Activated naive CD4-positive, alpha-beta T cell treated with anti-CD3 and anti-CD28 coated beads for 36 hours (primary cell): ENCODE measurements at regions not wholly inside any gene's neighbourhood (a gene's known extent, or its start where the extent isn't known, plus 50 kb on each side); places are given as distances from the start of the nearest gene placed in this dataset.

ENCODE experiments used
- CTCF ChIA-PET: fragments of 350-600 bp; sonication (Branson Sonifier 250); formaldehyde crosslinking; loops from one replicate; lab custom pipeline; 2021; ENCODE audit warnings: antibody characterized with exemption; lab: Charles Lee
- DNase-seq: peaks from one replicate; pipeline ENCODE4 v3.0.0-alpha.2; 2020
- H3K27ac Mint-ChIP-seq: one replicate; pipeline ENCODE4 v1.8.0; 2021; ENCODE audit warnings: mild to moderate bottlenecking, mixed read lengths
- H3K27me3 Mint-ChIP-seq: one replicate; pipeline ENCODE4 v1.8.0; 2021; ENCODE audit warnings: low read depth, mixed read lengths
- H3K36me3 Mint-ChIP-seq: one replicate; pipeline ENCODE4 v1.8.0; 2021; ENCODE audit warnings: low read depth, mixed read lengths
- H3K4me1 Mint-ChIP-seq: one replicate; pipeline ENCODE4 v1.8.0; 2021; ENCODE audit warnings: low read depth, mixed read lengths
- H3K4me3 Mint-ChIP-seq: one replicate; pipeline ENCODE4 v1.8.0; 2021; ENCODE audit warnings: mild to moderate bottlenecking, moderate library complexity, mixed read lengths
- H3K9me3 Mint-ChIP-seq: one replicate; pipeline ENCODE4 v1.8.0; 2021; ENCODE audit warnings: mixed read lengths
- intact Hi-C: fragments of 100-400 bp; cut with micrococcal nuclease; formaldehyde crosslinking; loops from one replicate; pipeline ENCODE4 v1.15.1; 2023

GRCh38 chr13:103306163-103306562, 239.9 kb upstream of the SLC10A2 start:
- no peaks in the 10 kb centered on the region for H3K36me3 Mint-ChIP-seq
- H3K9me3 Mint-ChIP-seq, result no peaks in the 10 kb centered on the region
- intact Hi-C loops, result no loop called here
- peaks cover 1% of the 10 kb centered on the region for H3K27me3 Mint-ChIP-seq
- no peak for DNase-seq
- CTCF ChIA-PET, result no interaction called here
- no peak overlapping the region for H3K27ac Mint-ChIP-seq
- H3K4me1 Mint-ChIP-seq, result no peaks in the 10 kb centered on the region
- no peak overlapping the region for H3K4me3 Mint-ChIP-seq

DNA sequence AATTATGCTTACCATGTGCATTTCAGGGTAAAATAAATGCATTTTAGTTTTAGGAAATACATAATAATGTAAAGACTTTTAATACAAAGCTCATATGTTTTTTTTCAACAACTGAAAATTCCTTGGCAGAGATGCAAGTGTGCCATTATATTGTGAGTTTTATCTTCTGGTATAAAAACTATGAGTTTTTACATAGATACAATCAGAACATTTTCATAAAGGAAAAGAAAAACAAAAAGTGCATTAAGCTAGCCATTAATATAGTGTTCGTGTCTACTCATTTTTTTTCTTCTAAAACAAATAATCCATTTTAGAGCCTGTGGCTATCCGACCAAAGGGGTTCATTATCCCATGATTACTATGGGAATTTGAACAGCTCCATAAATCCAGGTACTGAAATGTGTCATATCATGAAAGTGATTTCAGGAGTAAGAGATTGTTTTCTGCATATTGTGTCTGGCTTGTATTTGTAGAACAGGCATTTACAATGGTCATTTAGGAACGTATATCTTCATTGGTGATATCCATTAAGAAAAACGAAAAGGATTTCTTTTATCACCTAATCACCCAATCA, 236.9 kb upstream of the SLC10A2 start:
- Mint-ChIP-seq H3K36me3 (no peaks in the 10 kb centered on the region), H3K9me3 (peaks cover 2% of the 10 kb centered on the region), H3K27ac (no peak overlapping the region), H3K4me3 (no peak overlapping the region), H3K27me3 (no peaks in the 10 kb centered on the region), H3K4me1 (no peaks in the 10 kb centered on the region)
- intact Hi-C loops, result no loop called here
- CTCF ChIA-PET, result no interaction called here
- no peak for DNase-seq

DNA sequence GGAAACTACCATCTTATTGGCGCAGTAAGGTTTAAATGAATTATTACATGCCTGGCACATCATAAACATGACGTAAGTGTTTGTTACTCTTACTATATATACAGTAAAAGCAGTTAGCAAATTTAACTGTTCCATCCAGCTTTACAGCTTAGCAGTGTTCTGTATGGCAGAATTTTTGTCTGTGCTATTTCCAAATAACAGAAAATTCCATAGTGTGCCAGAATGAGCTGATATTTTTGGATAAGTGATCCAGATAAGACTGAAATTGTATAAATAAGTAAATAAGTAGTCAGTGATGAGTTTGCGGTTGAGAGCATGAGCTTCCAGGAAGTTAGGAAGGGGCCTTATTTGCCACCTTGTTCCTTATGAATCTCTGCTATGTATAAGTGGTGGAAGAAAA, 236.5 kb upstream of the SLC10A2 start:
- Mint-ChIP-seq H3K9me3 (peaks cover 2% of the 10 kb centered on the region), H3K4me3 (no peak overlapping the region), H3K4me1 (no peaks in the 10 kb centered on the region), H3K36me3 (no peaks in the 10 kb centered on the region), H3K27ac (no peak overlapping the region), H3K27me3 (no peaks in the 10 kb centered on the region)
- CTCF ChIA-PET, result no interaction called here
- intact Hi-C loops, result no loop called here
- no peak for DNase-seq

- no peaks in the 10 kb centered on the region for H3K27me3 Mint-ChIP-seq
- peaks cover 8% of the 10 kb centered on the region for H3K9me3 Mint-ChIP-seq
- intact Hi-C loops, result no loop called here
- H3K4me1 Mint-ChIP-seq, result no peaks in the 10 kb centered on the region
- CTCF ChIA-PET, result no interaction called here
- no peaks in the 10 kb centered on the region for H3K36me3 Mint-ChIP-seq
- H3K27ac Mint-ChIP-seq, result no peak overlapping the region
- DNase-seq, result no peak
- no peak overlapping the region for H3K4me3 Mint-ChIP-seq
Observed at GRCh38 chr13:103299079-103299478, 232.9 kb upstream of the SLC10A2 start.

GRCh38 chr13:103297083-103297482, 230.9 kb upstream of the SLC10A2 start:
- Mint-ChIP-seq H3K4me1 (no peaks in the 10 kb centered on the region), H3K9me3 (peaks cover 8% of the 10 kb centered on the region), H3K4me3 (no peak overlapping the region), H3K27ac (no peak overlapping the region), H3K36me3 (no peaks in the 10 kb centered on the region), H3K27me3 (no peaks in the 10 kb centered on the region)
- CTCF ChIA-PET, result no interaction called here
- no peak for DNase-seq
- intact Hi-C loops, result no loop called here

DNA sequence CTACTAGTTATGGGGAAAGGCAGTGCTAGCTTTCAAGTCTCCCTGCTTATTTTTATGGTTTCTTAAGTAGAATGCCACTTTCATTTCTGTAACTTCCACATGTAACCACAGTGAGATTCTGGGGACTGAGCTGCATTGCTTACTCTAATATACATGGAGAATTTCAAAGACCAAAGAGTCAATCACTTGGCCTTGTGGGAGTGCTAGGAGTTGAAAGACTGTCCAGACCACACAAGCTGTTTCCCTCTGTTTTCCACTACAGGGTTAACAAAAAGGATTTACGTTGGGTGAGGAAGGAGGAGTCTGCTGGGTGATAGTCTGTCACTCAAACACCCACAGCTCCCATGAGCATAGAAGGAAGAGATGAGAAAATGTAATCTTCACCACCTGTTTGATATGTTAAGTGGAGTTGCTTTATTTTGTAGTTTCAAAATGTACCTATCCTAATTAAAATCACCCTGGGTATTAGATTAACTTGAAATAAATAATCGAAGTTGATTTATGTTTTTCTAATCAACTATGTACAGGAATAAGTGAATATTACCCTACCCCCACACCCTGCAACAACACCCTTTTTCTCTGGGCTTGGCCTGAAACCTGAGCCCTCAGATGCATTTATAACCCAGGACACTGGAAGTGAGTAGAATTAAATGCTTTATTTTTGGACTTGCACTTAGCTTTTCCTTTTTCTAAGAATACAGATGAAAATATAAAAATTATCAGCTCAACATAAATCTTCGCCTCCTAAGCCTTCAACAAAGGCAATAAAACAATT, 225.8 kb upstream of the SLC10A2 start:
- CTCF ChIA-PET, result no interaction called here
- no peak overlapping the region for H3K27ac Mint-ChIP-seq
- H3K9me3 Mint-ChIP-seq, result peaks cover 3% of the 10 kb centered on the region

DNA sequence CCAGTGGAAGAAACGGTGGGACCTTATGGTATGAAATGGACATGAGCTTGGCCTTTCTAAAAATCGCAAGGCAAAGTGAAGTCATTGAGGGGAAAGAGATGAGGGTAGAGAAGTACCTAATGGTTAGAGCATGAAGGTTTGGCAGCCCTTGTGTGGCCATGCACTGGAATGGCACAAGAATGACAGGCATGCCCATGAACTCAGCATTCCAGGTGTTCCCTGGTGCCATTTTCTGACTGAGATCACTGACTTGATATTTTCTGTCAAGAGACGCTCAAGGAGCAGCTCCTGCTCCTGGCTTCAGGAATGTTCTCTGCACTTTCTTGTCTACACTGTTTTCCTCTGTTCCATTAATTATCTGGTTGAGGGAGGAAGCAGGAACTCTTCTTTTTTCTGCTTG, 225.0 kb upstream of the SLC10A2 start:
- CTCF ChIA-PET, result interaction anchor here (0.9 kb wide), 1 partner anchor 322 kb away, joined by 3 read pairs; no protein-coding TSS in a partner anchor
- no peak for DNase-seq
- Mint-ChIP-seq H3K4me1 (no peaks in the 10 kb centered on the region), H3K36me3 (no peaks in the 10 kb centered on the region), H3K9me3 (no peaks in the 10 kb centered on the region), H3K4me3 (no peak overlapping the region), H3K27me3 (no peaks in the 10 kb centered on the region), H3K27ac (no peak overlapping the region)
- intact Hi-C loops, result no loop called here

More for the DNA sequence above, 225.8 kb upstream of the SLC10A2 start:
- DNase-seq, result no peak
- intact Hi-C loops, result no loop called here
- Mint-ChIP-seq H3K36me3 (no peaks in the 10 kb centered on the region), H3K27me3 (no peaks in the 10 kb centered on the region), H3K4me1 (no peaks in the 10 kb centered on the region), H3K4me3 (no peak overlapping the region)

DNA sequence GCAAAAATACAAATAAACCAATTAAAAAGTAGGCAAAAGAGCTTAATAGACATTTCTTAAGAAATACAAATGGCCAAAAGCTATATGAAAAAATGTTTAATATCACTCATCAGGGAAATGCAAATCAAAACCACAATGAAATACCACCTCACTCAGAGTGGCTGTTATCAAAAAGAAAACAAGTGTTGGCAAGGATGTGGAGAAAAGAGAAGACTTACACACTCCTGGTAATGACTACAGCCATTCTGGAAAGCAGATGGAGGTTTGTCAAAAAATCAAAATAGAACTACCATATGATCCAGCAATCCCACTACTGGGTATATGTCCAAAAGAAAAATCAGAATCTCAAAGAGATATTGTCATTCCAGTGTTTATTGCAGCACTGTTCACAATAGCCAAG, 223.5 kb upstream of the SLC10A2 start:
- CTCF ChIA-PET, result no interaction called here
- no peak overlapping the region for H3K4me3 Mint-ChIP-seq
- H3K4me1 Mint-ChIP-seq, result no peaks in the 10 kb centered on the region
- no peaks in the 10 kb centered on the region for H3K9me3 Mint-ChIP-seq
- DNase-seq, result no peak
- H3K27me3 Mint-ChIP-seq, result no peaks in the 10 kb centered on the region
- intact Hi-C loops, result no loop called here
- H3K27ac Mint-ChIP-seq, result no peak overlapping the region
- no peaks in the 10 kb centered on the region for H3K36me3 Mint-ChIP-seq

GRCh38 chr13:103288114-103288513, 221.9 kb upstream of the SLC10A2 start:
- Mint-ChIP-seq H3K36me3 (no peaks in the 10 kb centered on the region), H3K4me1 (no peaks in the 10 kb centered on the region), H3K9me3 (no peaks in the 10 kb centered on the region), H3K27ac (no peak overlapping the region), H3K4me3 (no peak overlapping the region), H3K27me3 (peaks cover 2% of the 10 kb centered on the region)
- DNase-seq, result no peak
- intact Hi-C loops, result no loop called here
- CTCF ChIA-PET, result no interaction called here

DNA sequence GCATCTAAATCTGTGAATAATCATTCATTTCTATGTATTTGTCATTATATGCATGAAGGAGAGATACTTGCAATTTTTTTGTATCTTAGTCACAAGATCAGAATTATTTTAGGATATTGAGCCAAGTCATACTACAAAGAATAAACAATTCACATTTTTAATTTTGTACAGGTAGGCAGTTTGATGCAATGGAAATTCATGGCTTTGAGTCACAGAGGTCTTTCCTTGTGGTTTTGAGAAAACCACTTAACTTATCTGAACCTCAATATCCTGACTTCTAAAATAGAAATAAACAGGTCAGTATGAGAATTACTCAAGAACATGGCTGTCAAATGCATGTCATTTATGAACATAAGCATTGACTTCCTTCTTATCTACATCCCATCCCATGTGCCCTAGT, 221.4 kb upstream of the SLC10A2 start:
- intact Hi-C loops, result no loop called here
- Mint-ChIP-seq H3K27ac (no peak overlapping the region), H3K9me3 (no peaks in the 10 kb centered on the region), H3K27me3 (peaks cover 7% of the 10 kb centered on the region), H3K4me3 (no peak overlapping the region), H3K4me1 (no peaks in the 10 kb centered on the region), H3K36me3 (no peaks in the 10 kb centered on the region)
- no peak for DNase-seq
- CTCF ChIA-PET, result no interaction called here

DNA sequence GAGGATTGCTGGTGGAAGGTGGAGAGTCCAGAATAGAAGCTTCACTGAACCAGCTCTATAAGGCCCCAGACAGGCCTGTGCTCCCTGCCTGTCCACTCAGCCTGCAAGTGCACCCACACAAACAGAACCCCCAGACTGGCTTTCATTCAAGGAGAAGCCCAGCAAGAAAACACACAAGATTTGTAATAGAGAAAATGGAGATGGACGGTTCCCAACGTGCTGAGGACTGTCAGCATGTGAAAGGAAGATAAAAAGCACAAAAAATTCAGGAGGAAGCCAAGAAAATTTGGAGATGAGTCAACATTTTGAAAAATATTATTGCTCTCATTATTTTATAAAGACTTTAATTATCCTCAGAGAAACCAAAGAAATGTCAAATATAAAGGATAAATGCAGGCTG, 218.2 kb upstream of the SLC10A2 start:
- no peak for DNase-seq
- intact Hi-C loops, result no loop called here
- CTCF ChIA-PET, result no interaction called here
- Mint-ChIP-seq H3K27me3 (peaks cover 7% of the 10 kb centered on the region), H3K27ac (no peak overlapping the region), H3K9me3 (peaks cover 3% of the 10 kb centered on the region), H3K36me3 (no peaks in the 10 kb centered on the region), H3K4me1 (no peaks in the 10 kb centered on the region), H3K4me3 (no peak overlapping the region)

GRCh38 chr13:103283451-103283820, 217.2 kb upstream of the SLC10A2 start:
- DNase-seq, result no peak
- peaks cover 3% of the 10 kb centered on the region for H3K9me3 Mint-ChIP-seq
- CTCF ChIA-PET, result no interaction called here
- H3K4me3 Mint-ChIP-seq, result no peak overlapping the region
- H3K4me1 Mint-ChIP-seq, result no peaks in the 10 kb centered on the region
- intact Hi-C loops, result no loop called here
- H3K27ac Mint-ChIP-seq, result no peak overlapping the region
- H3K36me3 Mint-ChIP-seq, result no peaks in the 10 kb centered on the region
- peaks cover 7% of the 10 kb centered on the region for H3K27me3 Mint-ChIP-seq
